GM13976 (cell line): ENCODE measurements at regions not wholly inside any gene's neighbourhood (a gene's known extent, or its start where the extent isn't known, plus 50 kb on each side); places are given as distances from the start of the nearest gene placed in this dataset.
A peak's percentile ranks its signal among the peaks of the same experiment; 100 is the strongest.

Source experiments
- DNase-seq: peaks from one replicate; pipeline ENCODE4 v3.0.0; 2012; ENCODE audit warnings: low spot score
- CTCF ChIP-seq: IDR thresholded peaks from 2 replicates; pipeline ENCODE4 v1.5.1; 2012; ENCODE audit warnings: borderline replicate concordance, mild to moderate bottlenecking; ENCODE audit not compliant: insufficient read depth; ENCODE audit errors: extremely low read depth, missing control alignments, control extremely low read depth
- in situ Hi-C: fragments of 300-500 bp; cut with MboI; formaldehyde crosslinking; loops from one replicate; pipeline ENCODE4 v1.12.0; 2022; ENCODE audit warnings: low sequenced_read_pairs, mixed read lengths, inconsistent platforms; ENCODE audit not compliant: unreplicated experiment

GRCh38 chr3:116586285-116586944, 123.2 kb upstream of the TUSC7 start:
- no peak for TF ChIP-seq CTCF
- in situ Hi-C loops = no loop called here
- DNase-seq = no peak

GRCh38 chr3:116591236-116591635, 118.3 kb upstream of the TUSC7 start:
- no peak for TF ChIP-seq CTCF
- in situ Hi-C loops = no loop called here
- no peak for DNase-seq

- no peak for DNase-seq
- TF ChIP-seq CTCF = no peak
- in situ Hi-C loops = no loop called here
Measured at GRCh38 chr3:116601206-116601605, 108.4 kb upstream of the TUSC7 start.

GRCh38 chr3:116607205-116607604, 102.4 kb upstream of the TUSC7 start:
- no peak for TF ChIP-seq CTCF
- in situ Hi-C loops = no loop called here
- DNase-seq = no peak

GRCh38 chr3:116610124-116610523, 99.5 kb upstream of the TUSC7 start:
- in situ Hi-C loops = no loop called here
- DNase-seq = no peak
- TF ChIP-seq CTCF = no peak

GRCh38 chr3:116614795-116615362, 94.7 kb upstream of the TUSC7 start:
- TF ChIP-seq CTCF = no peak
- in situ Hi-C loops = no loop called here
- DNase-seq = peak; percentile 6

GRCh38 chr3:116618138-116618537, 91.4 kb upstream of the TUSC7 start:
- DNase-seq = no peak

More at GRCh38 chr3:116618138-116618537, 91.4 kb upstream of the TUSC7 start:
- in situ Hi-C loops = no loop called here
- no peak for TF ChIP-seq CTCF
